Trophoblast cell (in vitro differentiated cells and primary cell): ENCODE measurements at regions not wholly inside any gene's neighbourhood (a gene's known extent, or its start where the extent isn't known, plus 50 kb on each side); places are given as distances from the start of the nearest gene placed in this dataset.

ENCODE experiments used
- DNase-seq, 2 donors: peaks; one replicate each; pipeline ENCODE4 v3.0.0-alpha.2; 2016
- H2AFZ ChIP-seq: 2 replicates; pipeline ENCODE4 v1.6.1; 2013; ENCODE audit warnings: low read length, moderate library complexity, mild to moderate bottlenecking; ENCODE audit not compliant: insufficient read depth, poor library complexity
- H2AK5ac ChIP-seq: 2 replicates; pipeline ENCODE4 v1.6.1; 2013; ENCODE audit warnings: mild to moderate bottlenecking, low read length
- H2BK120ac ChIP-seq: 2 replicates; pipeline ENCODE4 v1.6.1; 2013; ENCODE audit warnings: low read length, mild to moderate bottlenecking, moderate library complexity; ENCODE audit not compliant: insufficient read depth, poor library complexity
- H2BK12ac ChIP-seq: 2 replicates; pipeline ENCODE4 v1.6.1; 2013; ENCODE audit warnings: mild to moderate bottlenecking, low read length, moderate library complexity
- H2BK5ac ChIP-seq: 2 replicates; pipeline ENCODE4 v1.6.1; 2013; ENCODE audit warnings: low read length, low read depth, moderate library complexity, mild to moderate bottlenecking; ENCODE audit not compliant: poor library complexity
- H3K14ac ChIP-seq: 2 replicates; pipeline ENCODE4 v1.6.1; 2013; ENCODE audit warnings: mild to moderate bottlenecking, low read length
- H3K18ac ChIP-seq: 2 replicates; pipeline ENCODE4 v1.6.1; 2013; ENCODE audit warnings: mild to moderate bottlenecking, low read length
- H3K23ac ChIP-seq: 2 replicates; pipeline ENCODE4 v1.6.1; 2013; ENCODE audit warnings: low read length
- H3K27ac ChIP-seq: 2 replicates; pipeline ENCODE4 v1.5.1; 2013; ENCODE audit warnings: low read depth, mild to moderate bottlenecking, inconsistent platforms, low read length, moderate library complexity
- H3K27me3 ChIP-seq: 2 replicates; pipeline ENCODE4 v1.6.1; 2013; ENCODE audit warnings: inconsistent platforms, mild to moderate bottlenecking, low read length, moderate library complexity; ENCODE audit not compliant: insufficient read depth
- H3K36me3 ChIP-seq, 2 experiments: 1 replicate in 1 of 2; 2 replicates in 1 of 2; pipeline ENCODE4 v1.6.1; 2013; ENCODE audit warnings: low read length in 2 of 2, mild to moderate bottlenecking in 2 of 2, moderate library complexity in 1 of 2; ENCODE audit not compliant: insufficient read depth in 2 of 2, control insufficient read depth in 1 of 2
- H3K4ac ChIP-seq: 2 replicates; pipeline ENCODE4 v1.6.1; 2013; ENCODE audit warnings: low read depth, mild to moderate bottlenecking, low read length, moderate library complexity
- H3K4me1 ChIP-seq, 2 experiments: 1 replicate in 1 of 2; 2 replicates in 1 of 2; pipeline ENCODE4 v1.6.1; 2013; ENCODE audit warnings: low read length in 2 of 2, mild to moderate bottlenecking in 2 of 2, moderate library complexity in 1 of 2; ENCODE audit not compliant: insufficient read depth in 2 of 2, control insufficient read depth in 1 of 2
- H3K4me2 ChIP-seq: 2 replicates; pipeline ENCODE4 v1.6.1; 2013; ENCODE audit warnings: inconsistent platforms, mild to moderate bottlenecking, low read length, moderate library complexity
- H3K4me3 ChIP-seq: 2 replicates; pipeline ENCODE4 v1.5.1; 2013; ENCODE audit warnings: mild to moderate bottlenecking, low read depth, low read length, inconsistent platforms
- H3K79me1 ChIP-seq: one replicate; pipeline ENCODE4 v1.6.1; 2013; ENCODE audit warnings: low read length
- H3K79me2 ChIP-seq: 2 replicates; pipeline ENCODE4 v1.6.1; 2013; ENCODE audit warnings: low read length, mild to moderate bottlenecking; ENCODE audit not compliant: control insufficient read depth, insufficient read depth, poor library complexity
- H3K9ac ChIP-seq: 2 replicates; pipeline ENCODE4 v1.6.1; 2013; ENCODE audit warnings: mild to moderate bottlenecking, low read length
- H3K9me3 ChIP-seq: 2 replicates; pipeline ENCODE4 v1.6.1; 2013; ENCODE audit warnings: low read depth, mild to moderate bottlenecking, control low read depth, inconsistent platforms, low read length; ENCODE audit not compliant: insufficient read depth
- H4K12ac ChIP-seq: 2 replicates; pipeline ENCODE4 v1.6.1; 2013; ENCODE audit warnings: low read depth, mild to moderate bottlenecking, low read length, moderate library complexity
- H4K8ac ChIP-seq: 2 replicates; pipeline ENCODE4 v1.6.1; 2013; ENCODE audit warnings: low read depth, mild to moderate bottlenecking, low read length, moderate library complexity
- H4K91ac ChIP-seq: one replicate; pipeline ENCODE4 v1.6.1; 2013; ENCODE audit warnings: low read depth, mild to moderate bottlenecking, low read length, moderate library complexity
- WGBS: extraction: QIAGEN DNeasy Blood & Tissue Kit; methylation state at CpG from one replicate; pipeline ENCODE4 v1.1.7; 2013; ENCODE audit warnings: missing lambda C conversion rate; ENCODE audit not compliant: insufficient read length, insufficient coverage; ENCODE audit errors: extremely low coverage; 5-methylcytosine and 5-hydroxymethylcytosine counted together

- Histone ChIP-seq H2BK120ac (no peak overlapping the region), H2BK12ac (no peak overlapping the region), H3K4me3 (no peak overlapping the region), H3K36me3 (no peaks in the 10 kb centered on the region), H4K91ac (no peak overlapping the region), H3K79me2 (no peaks in the 10 kb centered on the region), H2AFZ (no peak overlapping the region), H3K9me3 (no peaks in the 10 kb centered on the region), H3K18ac (no peak overlapping the region), H3K27ac (no peak overlapping the region), H4K8ac (no peak overlapping the region), H2BK5ac (no peak overlapping the region), H3K23ac (no peak overlapping the region), H3K4me1 (no peaks in the 10 kb centered on the region), H3K4ac (no peak overlapping the region), H3K9ac (no peak overlapping the region), H4K12ac (no peak overlapping the region), H2AK5ac (no peak overlapping the region), H3K79me1 (no peaks in the 10 kb centered on the region), H3K27me3 (no peaks in the 10 kb centered on the region), H3K14ac (no peak overlapping the region), H3K4me2 (no peak overlapping the region)
- no CpG with 5 or more reads among the region's 3 CpGs for WGBS
- no peak for DNase-seq
These were observed 604.4 kb upstream of the SPRY2 start for GRCh38 chr13:80945328-80945727.

DNA sequence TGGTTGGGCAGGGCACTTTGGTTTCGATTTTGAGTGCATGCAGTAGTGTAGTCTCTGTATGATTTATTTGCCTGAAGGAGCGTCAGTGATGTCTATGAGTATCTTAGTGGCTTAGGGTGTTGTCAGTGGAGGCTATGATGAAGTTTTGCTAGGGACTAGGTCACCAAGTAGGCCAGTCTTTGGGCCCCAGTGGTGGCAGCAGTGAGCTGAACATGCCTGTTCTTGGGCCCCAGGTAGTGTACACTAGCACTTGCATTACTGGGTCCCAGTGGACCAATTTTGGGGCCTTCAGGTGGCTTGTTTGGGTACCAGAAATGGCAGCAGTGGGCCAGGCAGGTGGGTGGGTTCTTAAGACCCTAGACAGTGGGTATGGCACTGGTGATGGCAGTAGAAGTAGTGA, 598.7 kb upstream of the SPRY2 start:
- Histone ChIP-seq H3K4me2 (no peak overlapping the region), H3K27me3 (no peaks in the 10 kb centered on the region), H2BK120ac (no peak overlapping the region), H4K91ac (no peak overlapping the region), H2BK12ac (no peak overlapping the region), H3K4me3 (no peak overlapping the region), H4K8ac (no peak overlapping the region), H3K9me3 (peaks cover 3% of the 10 kb centered on the region), H2BK5ac (no peak overlapping the region), H3K79me1 (no peaks in the 10 kb centered on the region), H3K4ac (no peak overlapping the region), H2AK5ac (no peak overlapping the region), H3K4me1 (no peaks in the 10 kb centered on the region), H3K18ac (no peak overlapping the region), H2AFZ (no peak overlapping the region), H3K27ac (no peak overlapping the region), H3K36me3 (no peaks in the 10 kb centered on the region), H3K79me2 (no peaks in the 10 kb centered on the region), H3K9ac (no peak overlapping the region), H4K12ac (no peak overlapping the region), H3K14ac (no peak overlapping the region), H3K23ac (no peak overlapping the region)
- no CpG with 5 or more reads among the region's 2 CpGs for WGBS
- no peak for DNase-seq

- Histone ChIP-seq H3K23ac (no peak overlapping the region), H3K14ac (no peak overlapping the region), H4K12ac (no peak overlapping the region), H4K8ac (no peak overlapping the region), H4K91ac (no peak overlapping the region), H3K9me3 (no peaks in the 10 kb centered on the region), H3K27me3 (no peaks in the 10 kb centered on the region), H3K4ac (no peak overlapping the region), H3K4me2 (no peak overlapping the region), H3K36me3 (no peaks in the 10 kb centered on the region), H2BK12ac (no peak overlapping the region), H2AFZ (no peak overlapping the region), H3K18ac (no peak overlapping the region), H2AK5ac (no peak overlapping the region), H3K4me3 (no peak overlapping the region), H2BK5ac (no peak overlapping the region), H2BK120ac (no peak overlapping the region), H3K9ac (no peak overlapping the region), H3K27ac (no peak overlapping the region), H3K79me1 (no peaks in the 10 kb centered on the region), H3K79me2 (no peaks in the 10 kb centered on the region), H3K4me1 (no peaks in the 10 kb centered on the region)
- no peak for DNase-seq
- WGBS, result no CpG with 5 or more reads among the region's 2 CpGs
These were observed 590.8 kb upstream of the SPRY2 start for GRCh38 chr13:80931766-80932165.

DNA sequence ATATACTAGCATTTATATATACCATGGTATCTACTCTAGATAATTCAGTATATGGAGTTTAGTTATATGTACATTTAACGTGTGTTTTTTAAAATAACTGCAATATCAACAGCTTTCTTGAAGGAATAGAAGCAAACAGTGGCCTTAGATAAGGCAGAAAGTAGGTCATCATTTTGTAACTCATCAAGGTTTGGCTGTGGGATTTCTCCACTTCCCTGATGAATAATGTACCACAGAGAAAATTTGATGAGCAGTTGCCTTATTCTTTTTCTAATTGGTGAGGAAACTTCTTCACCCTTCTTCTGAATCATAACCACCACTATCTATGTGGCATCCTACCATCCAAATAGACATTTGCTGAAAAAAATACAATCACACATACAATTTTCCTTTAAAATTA, 590.2 kb upstream of the SPRY2 start:
- WGBS, result no CpG with 5 or more reads among the region's 1 CpG
- Histone ChIP-seq H3K27me3 (no peaks in the 10 kb centered on the region), H2AK5ac (no peak overlapping the region), H3K27ac (no peak overlapping the region), H4K91ac (no peak overlapping the region), H3K36me3 (no peaks in the 10 kb centered on the region), H3K23ac (no peak overlapping the region), H3K4ac (no peak overlapping the region), H4K8ac (no peak overlapping the region), H3K14ac (no peak overlapping the region), H2AFZ (no peak overlapping the region), H3K79me1 (no peaks in the 10 kb centered on the region), H3K79me2 (no peaks in the 10 kb centered on the region), H3K9me3 (no peaks in the 10 kb centered on the region), H3K9ac (no peak overlapping the region), H3K4me2 (no peak overlapping the region), H2BK120ac (no peak overlapping the region), H3K4me1 (no peaks in the 10 kb centered on the region), H2BK12ac (no peak overlapping the region), H3K18ac (no peak overlapping the region), H4K12ac (no peak overlapping the region), H3K4me3 (no peak overlapping the region), H2BK5ac (no peak overlapping the region)
- no peak for DNase-seq
